ENCODE measurements at regions not wholly inside any gene's neighbourhood (a gene's known extent, or its start where the extent isn't known, plus 50 kb on each side); places are given as distances from the start of the nearest gene placed in this dataset.
A peak's percentile ranks its signal among the peaks of the same experiment; 100 is the strongest.

- TF ChIP-seq, protein P1, sequence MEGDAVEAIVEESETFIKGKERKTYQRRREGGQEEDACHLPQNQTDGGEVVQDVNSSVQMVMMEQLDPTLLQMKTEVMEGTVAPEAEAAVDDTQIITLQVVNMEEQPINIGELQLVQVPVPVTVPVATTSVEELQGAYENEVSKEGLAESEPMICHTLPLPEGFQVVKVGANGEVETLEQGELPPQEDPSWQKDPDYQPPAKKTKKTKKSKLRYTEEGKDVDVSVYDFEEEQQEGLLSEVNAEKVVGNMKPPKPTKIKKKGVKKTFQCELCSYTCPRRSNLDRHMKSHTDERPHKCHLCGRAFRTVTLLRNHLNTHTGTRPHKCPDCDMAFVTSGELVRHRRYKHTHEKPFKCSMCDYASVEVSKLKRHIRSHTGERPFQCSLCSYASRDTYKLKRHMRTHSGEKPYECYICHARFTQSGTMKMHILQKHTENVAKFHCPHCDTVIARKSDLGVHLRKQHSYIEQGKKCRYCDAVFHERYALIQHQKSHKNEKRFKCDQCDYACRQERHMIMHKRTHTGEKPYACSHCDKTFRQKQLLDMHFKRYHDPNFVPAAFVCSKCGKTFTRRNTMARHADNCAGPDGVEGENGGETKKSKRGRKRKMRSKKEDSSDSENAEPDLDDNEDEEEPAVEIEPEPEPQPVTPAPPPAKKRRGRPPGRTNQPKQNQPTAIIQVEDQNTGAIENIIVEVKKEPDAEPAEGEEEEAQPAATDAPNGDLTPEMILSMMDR (IDR thresholded peaks at IDR 0.05) = no peak
- no peaks in the 10 kb centered on the region for H3K27me3 ChIP-seq
- H3K4me1 ChIP-seq = no peaks in the 10 kb centered on the region
- peaks cover 0 to 6% of the 10 kb centered on the region in 2 donors for H3K9me3 ChIP-seq
- no peaks in the 10 kb centered on the region for H3K36me3 ChIP-seq
- intact Hi-C loops (cut with DNase I) = no loop called here
- H3K27ac ChIP-seq = peak overlapping the region in 1 of 2 donors; percentile 22
- no peak overlapping the region for H3K4me3 ChIP-seq
- no peak for DNase-seq (ENCODE audit: low spot score in 2 of 2)
Observed at GRCh38 chr6:138719011-138719635, 54.4 kb upstream of the CCDC28A start.

DNA sequence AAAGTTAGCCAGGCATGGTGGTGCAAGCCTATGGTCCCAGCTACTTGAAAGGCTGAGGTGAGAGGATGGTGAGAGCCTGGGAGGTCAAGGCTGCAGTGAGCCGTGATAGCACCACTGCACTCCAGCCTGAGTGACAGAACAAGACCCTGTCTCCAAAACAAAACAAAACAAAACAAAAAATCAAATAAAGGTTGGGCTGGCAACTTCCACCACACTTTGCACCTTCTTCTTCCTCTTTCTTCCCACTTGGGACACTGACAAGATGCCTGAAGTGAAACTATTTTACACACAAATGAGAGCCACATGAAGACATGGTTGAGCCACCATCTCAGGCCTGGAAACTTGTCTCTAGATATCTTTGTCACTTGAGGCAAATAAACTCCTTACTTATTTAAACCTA is 53.8 kb upstream of the CCDC28A start:
- peak overlapping the region in 1 of 2 donors; percentile 22 for H3K27ac ChIP-seq
- DNase-seq (ENCODE audit: low spot score in 2 of 2) = no peak
- intact Hi-C loops (cut with DNase I) = no loop called here
- H3K9me3 ChIP-seq = peaks cover 0 to 3% of the 10 kb centered on the region in 2 donors
- H3K27me3 ChIP-seq = no peaks in the 10 kb centered on the region
- no peaks in the 10 kb centered on the region for H3K36me3 ChIP-seq
- no peaks in the 10 kb centered on the region for H3K4me1 ChIP-seq
- TF ChIP-seq, protein P1 (IDR thresholded peaks at IDR 0.05) = no peak
- H3K4me3 ChIP-seq = no peak overlapping the region

DNA sequence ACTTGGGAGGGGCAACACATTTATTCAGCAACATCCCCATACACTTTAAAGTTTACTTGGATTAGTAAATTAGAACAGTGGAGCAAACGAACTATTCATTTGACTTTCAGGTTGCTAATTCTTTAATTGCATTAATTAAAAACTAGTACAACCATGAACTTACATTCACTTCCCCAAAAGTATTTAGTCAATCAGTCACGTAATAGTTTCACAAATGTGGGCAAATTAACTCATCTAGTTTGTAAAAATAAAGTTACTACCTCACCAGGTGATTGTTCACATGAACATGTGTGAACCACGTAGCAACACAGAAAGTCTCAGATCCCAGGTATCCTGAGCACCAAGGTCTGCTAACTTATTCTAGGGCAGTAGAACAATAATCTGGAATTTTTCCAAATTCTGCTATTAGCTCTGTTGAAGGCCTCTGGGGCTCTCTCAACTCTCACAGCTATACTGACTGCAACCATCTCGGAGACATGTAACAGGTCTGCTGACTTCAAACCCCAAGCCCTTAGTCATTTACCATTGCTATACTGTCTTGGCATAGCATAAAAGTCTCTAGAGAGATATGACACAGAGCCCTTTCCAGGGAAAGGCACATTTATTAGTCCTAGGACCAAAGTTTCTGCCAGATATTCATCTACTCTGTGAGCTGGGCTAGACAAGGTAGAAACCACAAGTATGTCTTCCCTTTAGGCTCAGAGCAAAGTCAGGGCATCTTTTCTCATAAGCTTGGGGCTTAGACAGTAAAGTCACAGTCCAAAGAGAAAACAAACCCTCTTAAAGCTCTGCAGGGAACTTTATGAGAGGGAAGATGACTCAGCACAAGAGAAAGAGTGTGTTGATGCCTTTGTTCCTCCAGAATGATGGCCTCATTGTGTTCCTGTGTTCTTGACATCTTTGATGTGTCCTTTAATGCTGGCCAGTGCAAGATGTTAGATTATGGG is 50.9 kb upstream of the CCDC28A start:
- no peak overlapping the region for H3K27ac ChIP-seq
- H3K36me3 ChIP-seq = no peaks in the 10 kb centered on the region
- TF ChIP-seq, protein P1 (IDR thresholded peaks at IDR 0.05) = no peak
- no peaks in the 10 kb centered on the region for H3K9me3 ChIP-seq
- H3K4me3 ChIP-seq = no peak overlapping the region
- no peaks in the 10 kb centered on the region for H3K4me1 ChIP-seq
- no peaks in the 10 kb centered on the region for H3K27me3 ChIP-seq
- intact Hi-C loops (cut with DNase I) = no loop called here
- no peak for DNase-seq (ENCODE audit: low spot score in 2 of 2)

All from ascending aorta (tissue), 2 donors.